ENCODE measurements at regions not wholly inside any gene's neighbourhood (a gene's known extent, or its start where the extent isn't known, plus 50 kb on each side); places are given as distances from the start of the nearest gene placed in this dataset.

GRCh38 chr7:109545686-109546085, 976.0 kb downstream of the DNAJB9 start:
- H3K79me2 ChIP-seq (ENCODE audit: control insufficient read depth, insufficient read depth, low read length) = no peaks in the 10 kb centered on the region
- no peak overlapping the region for H3K27ac ChIP-seq (ENCODE audit: insufficient read depth, low read length)
- H4K20me1 ChIP-seq (ENCODE audit: control insufficient read depth, extremely low read depth, insufficient read depth, low read length) = no peaks in the 10 kb centered on the region
- no peak for DNase-seq (ENCODE audit: low read depth in 2 of 2)
- H3K4me2 ChIP-seq (ENCODE audit: extremely low read depth, insufficient read depth, low read length) = no peak overlapping the region
- TF ChIP-seq, protein P1, sequence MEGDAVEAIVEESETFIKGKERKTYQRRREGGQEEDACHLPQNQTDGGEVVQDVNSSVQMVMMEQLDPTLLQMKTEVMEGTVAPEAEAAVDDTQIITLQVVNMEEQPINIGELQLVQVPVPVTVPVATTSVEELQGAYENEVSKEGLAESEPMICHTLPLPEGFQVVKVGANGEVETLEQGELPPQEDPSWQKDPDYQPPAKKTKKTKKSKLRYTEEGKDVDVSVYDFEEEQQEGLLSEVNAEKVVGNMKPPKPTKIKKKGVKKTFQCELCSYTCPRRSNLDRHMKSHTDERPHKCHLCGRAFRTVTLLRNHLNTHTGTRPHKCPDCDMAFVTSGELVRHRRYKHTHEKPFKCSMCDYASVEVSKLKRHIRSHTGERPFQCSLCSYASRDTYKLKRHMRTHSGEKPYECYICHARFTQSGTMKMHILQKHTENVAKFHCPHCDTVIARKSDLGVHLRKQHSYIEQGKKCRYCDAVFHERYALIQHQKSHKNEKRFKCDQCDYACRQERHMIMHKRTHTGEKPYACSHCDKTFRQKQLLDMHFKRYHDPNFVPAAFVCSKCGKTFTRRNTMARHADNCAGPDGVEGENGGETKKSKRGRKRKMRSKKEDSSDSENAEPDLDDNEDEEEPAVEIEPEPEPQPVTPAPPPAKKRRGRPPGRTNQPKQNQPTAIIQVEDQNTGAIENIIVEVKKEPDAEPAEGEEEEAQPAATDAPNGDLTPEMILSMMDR (conservative IDR thresholded peaks at IDR 0.05 in 1 of 2, IDR thresholded peaks at IDR 0.05 in 1 of 2; ENCODE audit: low read depth in 1 of 2, low read length in 2 of 2) = no peak
- no peak for TF ChIP-seq EZH2 (IDR thresholded peaks at IDR 0.05; ENCODE audit: low read length, missing control alignments)
- H2AFZ ChIP-seq (ENCODE audit: low read length) = no peak overlapping the region
- no peaks in the 10 kb centered on the region for H3K27me3 ChIP-seq (ENCODE audit: control insufficient read depth, insufficient read depth, low read length)
- H3K36me3 ChIP-seq (ENCODE audit: control insufficient read depth, insufficient read depth, low read length) = no peaks in the 10 kb centered on the region
- H3K9me3 ChIP-seq (ENCODE audit: control insufficient read depth, insufficient read depth, low read depth, low read length) = no peaks in the 10 kb centered on the region
- no peaks in the 10 kb centered on the region for H3K4me1 ChIP-seq (ENCODE audit: control insufficient read depth, extremely low read depth, insufficient read depth, low read length)
- H3K4me3 ChIP-seq (replicated peaks in 1 of 4; ENCODE audit: control extremely low read depth in 1 of 4, insufficient read depth in 1 of 4, low read depth in 3 of 4, low read length in 4 of 4) = no peak overlapping the region
- no peak overlapping the region for H3K9ac ChIP-seq (ENCODE audit: insufficient read depth, low read length)

DNA sequence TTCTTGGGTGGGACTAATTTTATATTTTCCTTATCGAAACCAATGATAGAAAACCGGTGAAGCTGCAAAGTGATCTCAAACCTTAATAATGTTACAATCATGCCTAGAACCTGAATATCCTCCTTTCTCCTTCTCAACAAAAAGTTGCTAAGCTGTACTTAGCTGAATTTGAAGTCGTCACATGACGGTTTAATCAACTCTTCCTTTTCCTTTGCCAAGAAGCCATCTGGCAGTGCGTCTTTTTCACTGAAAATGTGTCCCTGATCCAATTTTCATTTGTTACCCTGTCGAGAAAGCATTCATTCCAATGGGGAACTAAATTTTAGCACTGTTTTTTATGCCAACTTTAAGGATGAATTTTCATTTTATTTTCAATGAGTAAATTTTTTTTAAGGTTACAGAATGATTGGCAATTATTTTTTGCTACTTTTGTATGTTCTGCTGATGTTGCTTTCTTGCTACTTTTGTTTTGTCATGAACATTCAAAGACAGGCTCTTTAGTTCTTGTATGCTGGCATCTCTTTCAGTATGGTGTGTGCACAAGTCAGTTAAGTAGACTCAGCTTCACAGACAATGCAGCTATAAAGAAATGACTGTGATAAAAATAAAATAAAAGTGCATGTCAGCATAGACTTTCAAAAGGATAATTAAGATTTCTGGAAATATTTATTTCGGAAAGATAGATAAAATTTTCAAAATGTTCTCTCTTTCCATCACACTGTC, 980.0 kb downstream of the DNAJB9 start:
- no peak for TF ChIP-seq EZH2 (IDR thresholded peaks at IDR 0.05; ENCODE audit: low read length, missing control alignments)
- TF ChIP-seq, protein P1 (conservative IDR thresholded peaks at IDR 0.05 in 1 of 2, IDR thresholded peaks at IDR 0.05 in 1 of 2; ENCODE audit: low read depth in 1 of 2, low read length in 2 of 2) = no peak
- H3K9ac ChIP-seq (ENCODE audit: insufficient read depth, low read length) = no peak overlapping the region
- H2AFZ ChIP-seq (ENCODE audit: low read length) = no peak overlapping the region
- DNase-seq (ENCODE audit: low read depth in 2 of 2) = no peak
- no peak overlapping the region for H3K4me3 ChIP-seq (replicated peaks in 1 of 4; ENCODE audit: control extremely low read depth in 1 of 4, insufficient read depth in 1 of 4, low read depth in 3 of 4, low read length in 4 of 4)
- no peaks in the 10 kb centered on the region for H4K20me1 ChIP-seq (ENCODE audit: control insufficient read depth, extremely low read depth, insufficient read depth, low read length)
- H3K27me3 ChIP-seq (ENCODE audit: control insufficient read depth, insufficient read depth, low read length) = no peaks in the 10 kb centered on the region
- H3K4me2 ChIP-seq (ENCODE audit: extremely low read depth, insufficient read depth, low read length) = no peak overlapping the region
- no peaks in the 10 kb centered on the region for H3K4me1 ChIP-seq (ENCODE audit: control insufficient read depth, extremely low read depth, insufficient read depth, low read length)
- no peaks in the 10 kb centered on the region for H3K79me2 ChIP-seq (ENCODE audit: control insufficient read depth, insufficient read depth, low read length)
- no peak overlapping the region for H3K27ac ChIP-seq (ENCODE audit: insufficient read depth, low read length)
- H3K9me3 ChIP-seq (ENCODE audit: control insufficient read depth, insufficient read depth, low read depth, low read length) = no peaks in the 10 kb centered on the region
- H3K36me3 ChIP-seq (ENCODE audit: control insufficient read depth, insufficient read depth, low read length) = no peaks in the 10 kb centered on the region

GRCh38 chr7:109552017-109552416, 982.3 kb downstream of the DNAJB9 start:
- DNase-seq (ENCODE audit: low read depth in 2 of 2) = no peak
- Histone ChIP-seq H3K4me3 (replicated peaks in 1 of 4; ENCODE audit: control extremely low read depth in 1 of 4, insufficient read depth in 1 of 4, low read depth in 3 of 4, low read length in 4 of 4) (no peak overlapping the region), H2AFZ (ENCODE audit: low read length) (no peak overlapping the region), H3K79me2 (ENCODE audit: control insufficient read depth, insufficient read depth, low read length) (no peaks in the 10 kb centered on the region), H3K4me1 (ENCODE audit: control insufficient read depth, extremely low read depth, insufficient read depth, low read length) (no peaks in the 10 kb centered on the region), H4K20me1 (ENCODE audit: control insufficient read depth, extremely low read depth, insufficient read depth, low read length) (no peaks in the 10 kb centered on the region), H3K9ac (ENCODE audit: insufficient read depth, low read length) (no peak overlapping the region), H3K27me3 (ENCODE audit: control insufficient read depth, insufficient read depth, low read length) (no peaks in the 10 kb centered on the region), H3K36me3 (ENCODE audit: control insufficient read depth, insufficient read depth, low read length) (no peaks in the 10 kb centered on the region), H3K9me3 (ENCODE audit: control insufficient read depth, insufficient read depth, low read depth, low read length) (no peaks in the 10 kb centered on the region), H3K27ac (ENCODE audit: insufficient read depth, low read length) (no peak overlapping the region), H3K4me2 (ENCODE audit: extremely low read depth, insufficient read depth, low read length) (no peak overlapping the region)
- TF ChIP-seq, protein P1 (conservative IDR thresholded peaks at IDR 0.05 in 1 of 2, IDR thresholded peaks at IDR 0.05 in 1 of 2; ENCODE audit: low read depth in 1 of 2, low read length in 2 of 2) = no peak
- no peak for TF ChIP-seq EZH2 (IDR thresholded peaks at IDR 0.05; ENCODE audit: low read length, missing control alignments)

Data from fibroblast of lung (primary cell).